ENCODE measurements at regions not wholly inside any gene's neighbourhood (a gene's known extent, or its start where the extent isn't known, plus 50 kb on each side); places are given as distances from the start of the nearest gene placed in this dataset.

DNA sequence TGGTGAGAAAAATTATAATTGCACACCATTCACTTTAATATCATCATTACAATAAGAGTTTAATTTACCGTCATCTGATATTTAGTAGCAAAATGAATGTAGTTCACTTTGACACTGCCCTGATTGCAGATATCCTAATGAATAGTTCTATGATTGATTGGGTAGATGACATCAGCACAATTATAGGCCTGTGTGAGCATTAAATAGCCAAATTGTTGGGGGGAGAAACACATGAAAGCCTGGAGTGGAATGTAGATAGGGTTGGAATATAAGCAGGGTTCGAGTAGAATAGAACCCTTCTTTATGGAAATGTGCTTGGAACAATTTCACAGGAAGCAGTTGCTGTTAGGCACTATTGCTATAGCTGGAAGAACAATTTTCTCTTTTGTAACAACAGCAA lies 1526.2 kb downstream of the RPA4 start:
- Histone ChIP-seq H3K4me3 (no peak overlapping the region), H3K9me3 (no peaks in the 10 kb centered on the region), H3K27ac (no peak overlapping the region), H3K4me1 (no peaks in the 10 kb centered on the region), H3K27me3 (no peaks in the 10 kb centered on the region), H3K36me3 (no peaks in the 10 kb centered on the region)
- WGBS = 69% methylated on average over 2 of the region's 2 CpGs
- DNase-seq (ENCODE audit: low spot score in 2 of 2) = no peak
- TF ChIP-seq EP300 (IDR thresholded peaks at IDR 0.05) (no peak), POLR2AphosphoS5 (IDR thresholded peaks at IDR 0.05) (no peak), POLR2A (IDR thresholded peaks at IDR 0.05) (no peak), CTCF (IDR thresholded peaks at IDR 0.05) (no peak)

DNA sequence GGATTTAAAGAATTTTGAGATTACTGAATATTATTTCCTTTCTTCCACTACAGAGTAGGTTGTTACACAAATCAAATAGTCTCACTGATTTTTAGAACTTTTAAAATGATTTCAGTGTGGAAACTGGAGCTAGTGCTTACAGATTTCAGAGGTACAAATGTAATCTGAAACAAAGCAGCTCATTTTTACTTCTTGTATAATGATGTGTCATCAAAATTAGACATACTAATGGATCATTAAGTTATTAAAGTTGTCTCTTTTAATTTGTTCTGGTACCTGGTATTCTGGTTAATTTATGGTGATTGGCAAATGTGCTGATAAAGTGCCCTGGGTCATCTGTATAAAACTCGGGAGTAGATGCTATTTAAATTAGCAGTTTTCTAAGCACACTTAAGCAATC lies 1528.3 kb downstream of the RPA4 start:
- no peak for DNase-seq (ENCODE audit: low spot score in 2 of 2)
- H3K4me1 ChIP-seq = no peaks in the 10 kb centered on the region
- no peaks in the 10 kb centered on the region for H3K27me3 ChIP-seq
- H3K27ac ChIP-seq = no peak overlapping the region
- no peak for TF ChIP-seq POLR2AphosphoS5 (IDR thresholded peaks at IDR 0.05)
- TF ChIP-seq CTCF (IDR thresholded peaks at IDR 0.05) = no peak
- TF ChIP-seq POLR2A (IDR thresholded peaks at IDR 0.05) = no peak
- TF ChIP-seq EP300 (IDR thresholded peaks at IDR 0.05) = no peak
- H3K36me3 ChIP-seq = no peaks in the 10 kb centered on the region
- 40% methylated on average over 1 of the region's 1 CpG for WGBS
- no peak overlapping the region for H3K4me3 ChIP-seq
- H3K9me3 ChIP-seq = no peaks in the 10 kb centered on the region

GRCh38 chrX:98422536-98422935 lies 1538.8 kb downstream of the RPA4 start:
- H3K27me3 ChIP-seq = no peaks in the 10 kb centered on the region
- no peak overlapping the region for H3K27ac ChIP-seq
- H3K4me1 ChIP-seq = no peaks in the 10 kb centered on the region
- TF ChIP-seq POLR2AphosphoS5 (IDR thresholded peaks at IDR 0.05) (no peak), EP300 (IDR thresholded peaks at IDR 0.05) (no peak), CTCF (IDR thresholded peaks at IDR 0.05) (no peak), POLR2A (IDR thresholded peaks at IDR 0.05) (no peak)
- H3K9me3 ChIP-seq = no peaks in the 10 kb centered on the region
- H3K4me3 ChIP-seq = no peak overlapping the region
- no peak for DNase-seq (ENCODE audit: low spot score in 2 of 2)
- H3K36me3 ChIP-seq = no peaks in the 10 kb centered on the region

- no peaks in the 10 kb centered on the region for H3K4me1 ChIP-seq
- H3K4me3 ChIP-seq = no peak overlapping the region
- no peaks in the 10 kb centered on the region for H3K9me3 ChIP-seq
- H3K27ac ChIP-seq = no peak overlapping the region
- WGBS = 89% methylated on average over 1 of the region's 1 CpG
- no peaks in the 10 kb centered on the region for H3K27me3 ChIP-seq
- H3K36me3 ChIP-seq = no peaks in the 10 kb centered on the region
- DNase-seq (ENCODE audit: low spot score in 2 of 2) = no peak
- TF ChIP-seq CTCF (IDR thresholded peaks at IDR 0.05) (no peak), EP300 (IDR thresholded peaks at IDR 0.05) (no peak), POLR2A (IDR thresholded peaks at IDR 0.05) (no peak)
These were observed 1548.7 kb downstream of the RPA4 start for GRCh38 chrX:98432413-98432812.

DNA sequence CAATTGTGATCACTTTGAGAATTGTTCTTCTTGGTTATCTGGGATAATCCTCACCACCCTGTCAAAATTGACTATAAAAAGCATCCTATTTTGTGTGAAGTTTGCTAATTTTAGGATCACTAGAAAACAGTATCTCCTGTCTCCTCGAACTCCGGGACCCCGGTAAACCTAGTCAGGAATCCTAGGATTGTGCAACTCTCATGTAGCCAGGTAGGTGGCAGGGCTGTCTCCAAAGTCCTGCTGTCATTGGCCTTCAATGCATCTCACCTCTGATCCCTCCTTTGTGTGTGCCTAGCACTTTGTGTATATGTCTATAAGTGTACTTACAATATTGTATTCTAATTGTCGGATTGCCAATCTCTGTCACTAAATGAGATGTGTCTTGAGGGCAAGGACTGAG lies 1564.8 kb downstream of the RPA4 start:
- WGBS = 86% methylated on average over 4 of the region's 4 CpGs
- Histone ChIP-seq H3K4me3 (no peak overlapping the region), H3K9me3 (no peaks in the 10 kb centered on the region), H3K36me3 (no peaks in the 10 kb centered on the region), H3K27me3 (no peaks in the 10 kb centered on the region), H3K27ac (no peak overlapping the region), H3K4me1 (no peaks in the 10 kb centered on the region)
- TF ChIP-seq EP300 (IDR thresholded peaks at IDR 0.05) (no peak), CTCF (IDR thresholded peaks at IDR 0.05) (no peak), POLR2AphosphoS5 (IDR thresholded peaks at IDR 0.05) (no peak), POLR2A (IDR thresholded peaks at IDR 0.05) (no peak)
- no peak for DNase-seq (ENCODE audit: low spot score in 2 of 2)

Data from suprapubic skin (tissue), 4 donors.